K562 (cell line): ENCODE measurements at regions not wholly inside any gene's neighbourhood (a gene's known extent, or its start where the extent isn't known, plus 50 kb on each side); places are given as distances from the start of the nearest gene placed in this dataset.

ENCODE experiments used
- CHD1 ChIP-seq: fragments of 200-600 bp; sonication (generic); IDR thresholded peaks from one replicate; pipeline ENCODE4 v1.6.1; 2012; ENCODE audit warnings: mild to moderate bottlenecking, moderate library complexity, low read length, inconsistent platforms
- ESRRA ChIP-seq: fragments of 450-650 bp; IDR thresholded peaks from 2 replicates; pipeline ENCODE4 v1.6.1; 2014; ENCODE audit warnings: low read depth, mild to moderate bottlenecking, moderate library complexity, borderline replicate concordance
- FOXK2 ChIP-seq, 2 experiments: fragments of 450-650 bp; IDR thresholded peaks in 1 of 2; conservative IDR thresholded peaks in 1 of 2; 2 replicates each; pipeline ENCODE4 v1.6.1; 2016; ENCODE audit warnings: low read depth in 2 of 2, mild to moderate bottlenecking in 1 of 2
- GABPA ChIP-seq: fragments of 200-800 bp; sonication (Bioruptor generic); conservative IDR thresholded peaks from 2 replicates; pipeline ENCODE4 v1.6.1; 2016; ENCODE audit warnings: low read depth, missing genetic modification characterization, missing compliant biosample characterization
- GTF3C2 ChIP-seq: IDR thresholded peaks from 3 replicates; pipeline ENCODE4 v1.6.1; 2011; ENCODE audit warnings: borderline replicate concordance, mild to moderate bottlenecking, moderate library complexity; ENCODE audit not compliant: insufficient read length; ENCODE audit errors: extremely low read depth
- HMGN3 ChIP-seq: IDR thresholded peaks from 2 replicates; pipeline ENCODE4 v1.6.1; 2011; ENCODE audit warnings: borderline replicate concordance, low read depth, mild to moderate bottlenecking, mixed read lengths, low read length; ENCODE audit not compliant: insufficient read length; ENCODE audit errors: extremely low read depth
- PHF8 ChIP-seq: fragments of 200-600 bp; sonication (generic); IDR thresholded peaks from 2 replicates; pipeline ENCODE4 v1.6.1; 2012; ENCODE audit warnings: mixed run types, mild to moderate bottlenecking, inconsistent platforms, low read length, moderate library complexity, borderline replicate concordance
- TEAD2 ChIP-seq: fragments of 450-650 bp; IDR thresholded peaks from 2 replicates; pipeline ENCODE4 v1.6.1; 2016; ENCODE audit warnings: missing genetic modification characterization, control low read depth, missing compliant biosample characterization
- TRIM28 ChIP-seq: fragments of 450-650 bp; IDR thresholded peaks from 2 replicates; pipeline ENCODE4 v1.6.1; 2017
- ZBTB17 ChIP-seq: fragments of 450-650 bp; formaldehyde crosslinking; IDR thresholded peaks from 2 replicates; pipeline ENCODE4 v1.4.0; 2020; ENCODE audit warnings: mild to moderate bottlenecking

DNA sequence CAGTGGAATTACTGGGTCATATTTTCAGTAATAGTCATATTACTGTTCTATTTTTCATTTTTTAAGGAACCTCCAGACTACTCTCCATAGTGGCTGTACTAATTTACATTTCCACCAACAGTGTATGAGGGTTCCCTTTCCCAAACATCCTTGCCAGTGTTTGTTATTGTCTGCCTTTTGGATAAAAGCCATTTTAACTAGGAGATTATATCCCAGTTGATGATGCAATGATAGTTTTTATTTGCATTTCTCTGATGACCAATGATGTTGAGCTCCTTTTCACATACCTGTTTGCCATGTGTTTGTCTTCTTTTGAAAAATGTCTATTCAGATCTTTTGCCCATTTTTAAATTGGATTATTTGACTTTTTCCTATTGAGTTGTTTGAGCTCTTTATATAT is 410.8 kb downstream of the TTLL7 start:
- TF ChIP-seq HMGN3 (no peak), CHD1 (no peak), GABPA (tag) (no peak), FOXK2 (conservative IDR thresholded peaks at IDR 0.05 in 1 of 2, IDR thresholded peaks at IDR 0.05 in 1 of 2; ENCODE audit: low read depth in 2 of 2) (no peak), GTF3C2 (no peak), ESRRA (no peak), TRIM28 (no peak), PHF8 (no peak), TEAD2 (no peak), ZBTB17 (no peak)
